ENCODE measurements at regions not wholly inside any gene's neighbourhood (a gene's known extent, or its start where the extent isn't known, plus 50 kb on each side); places are given as distances from the start of the nearest gene placed in this dataset.

GRCh38 chr2:167368371-167368770 lies 480.1 kb downstream of the XIRP2 start:
- no CpG with 5 or more reads among the region's 3 CpGs for WGBS (ENCODE audit: insufficient coverage)
- H3K27ac Mint-ChIP-seq, result no peak overlapping the region
- no peaks in the 10 kb centered on the region for H3K4me1 Mint-ChIP-seq
- H3K9me3 Mint-ChIP-seq, result peaks cover 0 to 9% (median 2%) of the 10 kb centered on the region in 7 donors
- Histone ChIP-seq H3K4me3 (replicated peaks in 1 of 3; ENCODE audit: low read depth in 2 of 3, low read length in 3 of 3) (no peak overlapping the region), H3K36me3 (replicated peaks in 1 of 2; ENCODE audit: control insufficient read depth in 1 of 2, insufficient read depth in 2 of 2, low read length in 2 of 2) (no peaks in the 10 kb centered on the region), H3K79me2 (ENCODE audit: insufficient read depth, low read length) (no peaks in the 10 kb centered on the region), H4K20me1 (ENCODE audit: insufficient read depth, low read length) (no peaks in the 10 kb centered on the region), H3K27me3 (ENCODE audit: control insufficient read depth in 2 of 2, insufficient read depth in 2 of 2, low read length in 2 of 2) (no peaks in the 10 kb centered on the region), H2AFZ (ENCODE audit: insufficient read depth, low read depth, low read length, poor library complexity, severe bottlenecking) (no peak overlapping the region), H3K9me3 (replicated peaks in 1 of 2; ENCODE audit: control insufficient read depth in 1 of 2, insufficient read depth in 1 of 2, low read length in 2 of 2) (no peaks in the 10 kb centered on the region), H3K9ac (ENCODE audit: insufficient read depth, low read length, poor library complexity, severe bottlenecking) (no peak overlapping the region), H3K27ac (ENCODE audit: low read depth in 1 of 2, low read length in 2 of 2) (no peak overlapping the region), H3K4me1 (ENCODE audit: control insufficient read depth in 1 of 2, insufficient read depth in 2 of 2, low read length in 2 of 2) (no peaks in the 10 kb centered on the region), H3K4me2 (replicated peaks; ENCODE audit: extremely low read depth, low read length, poor library complexity, severe bottlenecking) (no peak overlapping the region)
- H3K4me3 Mint-ChIP-seq, result no peak overlapping the region
- DNase-seq, result no peak
- H3K36me3 Mint-ChIP-seq, result no peaks in the 10 kb centered on the region
- intact Hi-C loops (cut with micrococcal nuclease), result no loop called here
- peaks cover 0 to 2% (median 0%) of the 10 kb centered on the region in 3 donors for H3K27me3 Mint-ChIP-seq (ENCODE audit: low read depth in 3 of 3)
- TF ChIP-seq, protein P1, sequence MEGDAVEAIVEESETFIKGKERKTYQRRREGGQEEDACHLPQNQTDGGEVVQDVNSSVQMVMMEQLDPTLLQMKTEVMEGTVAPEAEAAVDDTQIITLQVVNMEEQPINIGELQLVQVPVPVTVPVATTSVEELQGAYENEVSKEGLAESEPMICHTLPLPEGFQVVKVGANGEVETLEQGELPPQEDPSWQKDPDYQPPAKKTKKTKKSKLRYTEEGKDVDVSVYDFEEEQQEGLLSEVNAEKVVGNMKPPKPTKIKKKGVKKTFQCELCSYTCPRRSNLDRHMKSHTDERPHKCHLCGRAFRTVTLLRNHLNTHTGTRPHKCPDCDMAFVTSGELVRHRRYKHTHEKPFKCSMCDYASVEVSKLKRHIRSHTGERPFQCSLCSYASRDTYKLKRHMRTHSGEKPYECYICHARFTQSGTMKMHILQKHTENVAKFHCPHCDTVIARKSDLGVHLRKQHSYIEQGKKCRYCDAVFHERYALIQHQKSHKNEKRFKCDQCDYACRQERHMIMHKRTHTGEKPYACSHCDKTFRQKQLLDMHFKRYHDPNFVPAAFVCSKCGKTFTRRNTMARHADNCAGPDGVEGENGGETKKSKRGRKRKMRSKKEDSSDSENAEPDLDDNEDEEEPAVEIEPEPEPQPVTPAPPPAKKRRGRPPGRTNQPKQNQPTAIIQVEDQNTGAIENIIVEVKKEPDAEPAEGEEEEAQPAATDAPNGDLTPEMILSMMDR (IDR thresholded peaks at IDR 0.05), result no peak

DNA sequence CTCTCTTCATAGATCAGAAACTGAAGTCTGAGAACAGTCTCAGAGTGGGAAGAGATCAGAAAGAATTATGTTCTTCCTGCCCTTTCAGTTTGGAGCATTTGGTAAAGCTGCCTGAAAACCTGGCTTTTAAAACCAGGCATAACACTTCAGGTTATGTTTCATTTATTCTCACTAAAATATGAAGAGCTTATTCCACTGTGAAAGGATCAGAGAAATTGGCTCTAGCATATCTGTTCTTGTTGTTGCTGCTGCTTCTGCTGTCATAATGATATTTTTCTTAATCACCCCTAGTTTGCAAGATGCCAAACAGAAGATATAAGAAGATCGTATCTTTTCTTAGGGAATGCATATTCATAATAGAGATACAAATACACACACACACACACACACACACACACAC lies 476.9 kb downstream of the XIRP2 start:
- H3K9me3 ChIP-seq (replicated peaks in 1 of 2; ENCODE audit: control insufficient read depth in 1 of 2, insufficient read depth in 1 of 2, low read length in 2 of 2), result no peaks in the 10 kb centered on the region
- H3K4me2 ChIP-seq (replicated peaks; ENCODE audit: extremely low read depth, low read length, poor library complexity, severe bottlenecking), result no peak overlapping the region
- TF ChIP-seq, protein P1 (IDR thresholded peaks at IDR 0.05), result no peak
- H3K36me3 ChIP-seq (replicated peaks in 1 of 2; ENCODE audit: control insufficient read depth in 1 of 2, insufficient read depth in 2 of 2, low read length in 2 of 2), result no peaks in the 10 kb centered on the region
- peaks cover 0 to 8% (median 4%) of the 10 kb centered on the region in 7 donors for H3K9me3 Mint-ChIP-seq
- H4K20me1 ChIP-seq (ENCODE audit: insufficient read depth, low read length), result no peaks in the 10 kb centered on the region
- H3K9ac ChIP-seq (ENCODE audit: insufficient read depth, low read length, poor library complexity, severe bottlenecking), result no peak overlapping the region
- H3K27ac ChIP-seq (ENCODE audit: low read depth in 1 of 2, low read length in 2 of 2), result no peak overlapping the region
- H3K4me1 Mint-ChIP-seq, result no peaks in the 10 kb centered on the region
- no CpG with 5 or more reads among the region's 1 CpG for WGBS (ENCODE audit: insufficient coverage)
- intact Hi-C loops (cut with micrococcal nuclease), result no loop called here
- no peaks in the 10 kb centered on the region for H3K4me1 ChIP-seq (ENCODE audit: control insufficient read depth in 1 of 2, insufficient read depth in 2 of 2, low read length in 2 of 2)
- DNase-seq, result no peak
- H3K4me3 Mint-ChIP-seq, result no peak overlapping the region
- H3K27me3 Mint-ChIP-seq (ENCODE audit: low read depth in 3 of 3), result peaks cover 0 to 4% (median 0%) of the 10 kb centered on the region in 3 donors
- no peak overlapping the region for H2AFZ ChIP-seq (ENCODE audit: insufficient read depth, low read depth, low read length, poor library complexity, severe bottlenecking)
- no peaks in the 10 kb centered on the region for H3K27me3 ChIP-seq (ENCODE audit: control insufficient read depth in 2 of 2, insufficient read depth in 2 of 2, low read length in 2 of 2)
- no peak overlapping the region for H3K27ac Mint-ChIP-seq
- H3K79me2 ChIP-seq (ENCODE audit: insufficient read depth, low read length), result no peaks in the 10 kb centered on the region
- no peak overlapping the region for H3K4me3 ChIP-seq (replicated peaks in 1 of 3; ENCODE audit: low read depth in 2 of 3, low read length in 3 of 3)
- H3K36me3 Mint-ChIP-seq, result no peaks in the 10 kb centered on the region

All from CD14-positive monocyte (primary cell).